Fibroblast of peridontal ligament (primary cell): ENCODE measurements at regions not wholly inside any gene's neighbourhood (a gene's known extent, or its start where the extent isn't known, plus 50 kb on each side); places are given as distances from the start of the nearest gene placed in this dataset.
"Not testable (repeated sequence)": the region's sequence is repeated elsewhere in the genome, so short reads cannot be mapped to it uniquely, and the experiment has no call there.

Source experiments
- DNase-seq: peaks from one replicate; pipeline ENCODE4 v3.0.0-alpha.2; 2010; ENCODE audit errors: extremely low read depth

DNA sequence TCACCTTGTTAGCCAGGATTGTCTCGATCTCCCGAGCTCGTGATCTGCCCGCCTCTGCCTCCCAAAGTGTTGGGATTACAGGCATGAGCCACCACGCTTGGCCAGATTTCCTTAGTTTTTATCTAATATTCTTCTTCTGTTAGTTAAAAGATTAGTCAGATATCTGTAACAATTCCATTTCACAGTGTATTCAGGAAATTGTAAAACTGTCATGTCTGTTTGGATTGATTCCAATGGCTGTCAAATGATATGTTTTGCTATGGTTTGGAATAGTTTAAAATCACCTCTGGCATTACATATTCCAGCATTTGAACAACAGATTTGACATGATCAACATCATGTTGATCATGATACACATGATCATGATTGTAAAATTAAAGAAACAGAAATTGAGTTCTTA, 193.6 kb upstream of the DAB2 start:
- no peak for DNase-seq

DNA sequence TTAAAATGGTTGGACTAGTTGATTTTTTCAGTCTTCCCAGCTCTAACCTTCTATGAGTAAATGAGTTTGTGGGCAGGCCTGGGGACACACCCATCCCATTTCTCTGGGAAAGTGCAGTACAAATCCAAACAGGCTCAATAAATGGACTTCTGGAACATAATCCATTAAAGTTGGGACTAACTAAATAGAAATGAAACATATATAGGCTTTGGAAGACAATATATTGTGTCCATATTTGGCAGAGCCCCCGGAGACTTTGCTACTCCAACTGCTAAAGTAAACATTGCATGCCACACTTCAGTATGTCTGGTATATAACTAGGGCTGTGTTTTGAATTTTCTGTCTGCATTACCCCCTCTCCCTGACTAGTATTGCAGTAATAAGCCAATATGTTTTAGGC, 191.4 kb upstream of the DAB2 start:
- DNase-seq = peak; percentile 47

- not testable (repeated sequence) for DNase-seq
These were observed 186.3 kb upstream of the DAB2 start for GRCh38 chr5:39611076-39611475.

DNA sequence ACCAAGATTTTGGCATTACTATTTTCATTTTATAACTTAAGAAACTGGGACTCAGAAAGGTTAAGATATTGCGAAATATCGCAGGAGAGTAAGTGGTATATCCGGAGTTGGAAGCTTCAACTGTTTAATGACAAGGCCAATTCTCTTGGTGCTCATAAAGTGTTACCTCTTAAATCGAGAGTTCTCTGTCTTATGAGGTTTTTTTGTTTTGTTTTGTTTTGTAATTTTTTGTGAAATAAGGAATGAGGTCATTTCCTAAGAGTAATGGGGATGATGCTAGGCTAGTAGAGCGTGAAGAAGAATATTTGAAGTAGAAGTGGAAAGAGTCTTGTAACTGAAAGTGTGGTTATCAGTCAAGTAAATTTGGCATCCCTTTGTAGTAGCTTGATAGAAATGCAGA, 183.2 kb upstream of the DAB2 start:
- DNase-seq = no peak

DNA sequence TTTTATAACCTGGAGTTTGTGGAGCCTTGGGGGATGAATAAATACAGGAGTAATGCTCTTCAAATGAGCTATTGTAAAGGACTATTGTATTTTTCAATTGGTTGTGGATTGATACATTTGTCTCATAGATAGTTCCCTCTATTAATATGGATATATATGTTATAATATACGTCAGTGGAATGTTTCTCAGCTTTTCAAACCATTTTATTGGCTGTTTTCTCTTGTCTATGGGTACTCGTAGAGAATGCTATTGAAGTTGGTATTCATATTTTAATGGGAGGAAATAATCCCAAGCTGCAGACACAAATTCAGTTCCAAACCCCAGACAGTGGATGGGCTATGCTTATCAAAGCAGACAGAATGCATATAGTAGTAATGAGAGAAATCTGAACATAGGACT, 181.8 kb upstream of the DAB2 start:
- DNase-seq = no peak

DNA sequence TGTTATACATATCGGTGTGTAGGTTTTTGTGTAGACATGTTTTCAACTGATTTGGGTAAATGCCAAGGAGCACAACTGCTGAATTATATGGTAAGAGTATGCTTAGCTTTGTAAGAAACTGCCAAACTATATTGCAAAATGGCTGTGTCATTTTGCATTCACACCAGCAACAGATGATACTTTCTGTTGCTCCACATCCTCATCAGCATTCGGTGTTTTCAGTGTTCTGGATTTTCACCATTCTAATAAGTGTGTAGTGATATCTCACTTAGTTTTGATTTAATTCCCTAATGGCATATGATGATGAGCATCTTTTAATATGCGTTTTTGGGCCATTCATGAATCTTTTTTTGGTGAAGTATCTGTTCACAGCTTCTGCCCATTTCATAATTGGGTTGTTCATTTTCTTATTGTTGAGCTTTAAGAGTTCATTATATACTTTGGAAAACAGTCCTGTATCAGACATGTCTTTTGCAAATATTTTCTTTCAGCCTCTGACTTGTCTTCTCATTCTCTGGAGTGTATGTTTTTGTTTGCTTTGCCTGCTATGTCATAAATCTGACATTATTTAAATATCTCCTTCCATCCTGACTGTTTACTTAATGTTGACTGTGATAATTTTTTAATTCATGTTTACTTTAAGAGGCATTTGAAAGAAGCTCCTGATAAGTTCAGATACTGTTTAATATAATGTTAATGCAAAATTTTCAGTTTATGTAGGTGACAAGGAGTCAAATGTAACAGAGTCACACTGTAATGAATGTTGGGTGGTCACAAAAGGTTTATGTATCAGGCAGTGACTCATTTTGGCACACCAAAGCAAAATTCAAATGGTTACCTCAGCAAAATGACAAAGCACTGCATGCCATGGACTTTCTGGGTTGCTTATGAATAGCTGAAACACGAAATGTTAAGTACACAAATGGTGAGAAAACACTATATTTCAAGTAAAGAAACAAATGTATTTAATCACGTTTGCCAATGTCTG, 181.1 kb upstream of the DAB2 start:
- peak; percentile 24 for DNase-seq

GRCh38 chr5:39605145-39605544, 180.4 kb upstream of the DAB2 start:
- DNase-seq = no peak

GRCh38 chr5:39604491-39604890, 179.7 kb upstream of the DAB2 start:
- DNase-seq = no peak

DNA sequence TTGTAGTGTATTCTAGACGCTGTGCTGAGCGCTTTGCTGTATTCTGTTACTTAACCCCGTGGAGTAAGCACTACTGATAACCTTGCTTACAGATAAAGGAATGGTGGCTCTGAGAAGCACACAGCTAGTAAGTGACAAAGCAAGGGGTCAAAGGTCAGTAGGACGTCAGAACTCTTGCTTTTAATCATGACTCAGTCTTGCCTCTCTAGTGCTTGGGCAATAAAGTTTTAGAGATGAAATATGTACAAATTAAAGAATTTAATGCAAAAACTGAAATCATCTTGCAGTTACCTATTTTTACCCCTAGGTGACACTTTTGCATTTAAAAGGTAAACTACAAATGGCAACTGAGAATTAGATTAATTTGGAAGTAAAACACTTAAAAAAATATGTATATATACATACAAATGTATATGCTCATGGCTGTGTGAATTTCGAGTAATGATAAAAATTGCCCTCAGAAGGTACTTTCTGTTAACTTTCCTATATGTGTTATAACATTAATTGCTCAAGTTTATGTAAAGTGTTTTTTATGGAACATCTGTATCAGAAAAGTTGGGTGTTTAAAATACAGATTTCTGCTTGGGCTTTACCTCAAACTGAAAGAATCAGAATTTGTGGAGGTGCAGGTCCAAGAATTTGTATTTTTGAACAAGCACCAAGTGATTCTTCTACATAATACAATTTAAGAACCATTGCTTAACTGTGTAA, 175.1 kb upstream of the DAB2 start:
- peak; percentile 78 for DNase-seq

GRCh38 chr5:39598661-39599248, 174.0 kb upstream of the DAB2 start:
- DNase-seq = no peak

GRCh38 chr5:39588179-39588578, 163.4 kb upstream of the DAB2 start:
- peak; percentile 31 for DNase-seq

- no peak for DNase-seq
These were observed 162.9 kb upstream of the DAB2 start for GRCh38 chr5:39587675-39588074.

- DNase-seq = no peak
These were observed 161.4 kb upstream of the DAB2 start for GRCh38 chr5:39586185-39586584.

GRCh38 chr5:39584927-39585326, 160.1 kb upstream of the DAB2 start:
- DNase-seq = peak; percentile 57

GRCh38 chr5:39580702-39581453, 156.1 kb upstream of the DAB2 start:
- peak; percentile 95 for DNase-seq

GRCh38 chr5:39579750-39580149, 155.0 kb upstream of the DAB2 start:
- no peak for DNase-seq

GRCh38 chr5:39578887-39579497, 154.2 kb upstream of the DAB2 start:
- DNase-seq = peak; percentile 80

- DNase-seq = no peak
These were observed 152.7 kb upstream of the DAB2 start for GRCh38 chr5:39577529-39577928.

DNA sequence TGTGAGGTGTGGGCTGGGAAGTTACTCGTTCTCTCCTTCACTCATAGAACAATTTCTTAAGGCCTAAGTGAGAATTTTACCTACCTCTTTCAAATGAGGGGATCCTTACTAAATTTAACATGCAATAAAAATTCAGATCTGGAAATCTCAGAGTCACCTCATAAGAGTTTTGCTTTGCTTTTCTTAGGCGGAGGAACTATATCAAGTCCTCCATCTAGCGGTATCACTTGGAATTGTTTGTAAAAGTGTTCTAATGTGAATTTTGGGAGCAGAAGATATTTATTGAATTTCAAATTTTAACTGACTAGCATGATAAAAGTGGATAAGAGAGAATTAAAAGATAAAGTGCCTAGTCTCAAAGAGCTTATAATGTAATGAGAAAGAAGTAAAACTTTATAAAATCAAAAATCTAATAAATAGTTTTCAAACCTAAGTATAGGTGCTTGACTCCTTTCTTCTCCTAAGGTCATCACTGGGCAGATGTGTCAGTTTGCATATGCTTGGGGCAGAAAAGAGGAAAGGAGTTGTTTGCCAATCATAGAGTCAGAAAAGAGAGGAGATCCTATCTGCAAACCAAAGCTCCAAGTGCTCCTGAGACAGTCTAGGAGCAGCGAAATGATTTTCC, 145.7 kb upstream of the DAB2 start:
- DNase-seq = peak; percentile 84

DNA sequence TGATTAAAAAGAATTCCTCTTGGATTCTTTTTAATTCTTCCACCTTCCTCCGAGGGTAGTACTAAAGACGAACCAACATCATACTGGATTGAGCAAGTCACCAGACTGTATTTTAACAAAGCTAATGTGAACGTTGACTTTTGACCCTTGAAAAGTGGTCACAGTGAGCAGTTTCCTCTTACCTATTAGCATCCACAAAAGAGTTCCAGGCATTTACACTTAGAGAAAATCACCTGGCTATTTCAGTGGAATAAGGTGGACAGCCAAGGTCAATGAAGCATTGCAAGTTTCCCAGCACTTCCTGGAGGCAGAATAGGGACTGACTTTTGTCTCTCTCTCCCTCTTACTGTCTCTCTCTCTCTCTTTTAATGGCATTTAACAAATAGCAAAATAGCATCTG, 145.1 kb upstream of the DAB2 start:
- no peak for DNase-seq

DNA sequence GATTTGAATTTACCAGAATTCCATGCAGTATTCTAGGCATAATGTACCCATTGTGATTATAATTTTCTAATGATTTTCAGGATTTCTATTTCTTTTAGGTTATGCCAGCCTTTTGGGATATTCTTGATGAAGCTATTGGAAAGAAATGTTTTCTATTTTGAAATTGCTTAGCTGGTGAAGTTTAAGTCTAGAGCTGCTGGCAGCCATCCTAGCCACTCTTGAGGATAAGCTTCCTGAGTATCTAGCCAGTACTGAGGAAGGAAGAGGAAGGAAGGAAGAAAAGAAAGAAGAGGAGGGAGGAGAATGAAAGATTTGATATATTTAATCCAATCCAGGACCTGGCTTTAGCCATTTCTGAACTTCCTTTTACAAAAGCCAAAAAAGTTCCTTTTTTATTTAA, 142.1 kb upstream of the DAB2 start:
- peak; percentile 52 for DNase-seq
